ENCODE measurements at regions not wholly inside any gene's neighbourhood (a gene's known extent, or its start where the extent isn't known, plus 50 kb on each side); places are given as distances from the start of the nearest gene placed in this dataset.

GRCh38 chr5:114206640-114207039, 155.2 kb upstream of the KCNN2 start:
- TF ChIP-seq CTCF (IDR thresholded peaks at IDR 0.05) (no peak), POLR2A (IDR thresholded peaks at IDR 0.05) (no peak)
